A549 (cell line): ENCODE measurements at regions not wholly inside any gene's neighbourhood (a gene's known extent, or its start where the extent isn't known, plus 50 kb on each side); places are given as distances from the start of the nearest gene placed in this dataset.
"Not testable (repeated sequence)": the region's sequence is repeated elsewhere in the genome, so short reads cannot be mapped to it uniquely, and the experiment has no call there.

ENCODE experiments used
- ATAC-seq, 2 experiments: fragments of 200-7000 bp in 1 of 2; fragments of >200 bp in 1 of 2; cut with Nextera tagmentation in 1 of 2; cut with Tn5 transposase in 1 of 2; 3 replicates each; pipeline versions ENCODE4 v1.8.0 to v1.9.1; 2018 to 2020; ENCODE audit warnings: mild to moderate bottlenecking in 1 of 2, moderate library complexity in 1 of 2
- CTCF ChIA-PET: fragments of 300-600 bp; sonication (Branson Sonifier 250); formaldehyde crosslinking; extraction: SDS; loops from one replicate; lab custom pipeline; 2021; ENCODE audit warnings: antibody characterized with exemption, inconsistent platforms; lab: Yijun Ruan, JAX
- POLR2A ChIA-PET: fragments of 350-600 bp; formaldehyde crosslinking; extraction: SDS; loops from one replicate; lab custom pipeline; 2021; ENCODE audit warnings: antibody characterized with exemption, inconsistent platforms; lab: Yijun Ruan, JAX
- DNase-seq, 2 experiments: peaks; one replicate each; pipeline versions ENCODE4 v3.0.0 to v3.0.0-alpha.2; 2011 to 2016; ENCODE audit warnings: low read depth in 1 of 2, low spot score in 1 of 2
- FAIRE-seq: peaks from 2 replicates; lab custom pipeline; 2011; peaks lifted over from hg19 to GRCh38; lab: Jason Lieb, UNC
- H3K27ac ChIP-seq, 2 experiments: fragments of >200 bp; sonication (Bioruptor Twin); formaldehyde crosslinking; 3 replicates each; pipeline ENCODE4 v1.5.1; 2016 to 2017
- H3K4me1 ChIP-seq: fragments of >200 bp; sonication (Bioruptor Twin); formaldehyde crosslinking; 3 replicates; pipeline ENCODE4 v1.6.1; 2016
- H3K4me2 ChIP-seq: fragments of >200 bp; sonication (Bioruptor Twin); formaldehyde crosslinking; 3 replicates; pipeline ENCODE4 v1.6.1; 2016
- H3K4me3 ChIP-seq: fragments of >200 bp; sonication (Bioruptor Twin); formaldehyde crosslinking; 3 replicates; pipeline ENCODE4 v1.5.1; 2016
- H3K9me3 ChIP-seq: fragments of >200 bp; sonication (Bioruptor Twin); formaldehyde crosslinking; 3 replicates; pipeline ENCODE4 v1.6.1; 2016
- EHMT2 ChIP-seq: fragments of 200-600 bp; sonication (generic); IDR thresholded peaks from 2 replicates; pipeline ENCODE4 v1.6.1; 2016; ENCODE audit warnings: antibody characterized with exemption, low read depth, mild to moderate bottlenecking, moderate library complexity
- EP300 ChIP-seq, 2 experiments: fragments of >200 bp; sonication (Bioruptor Twin); formaldehyde crosslinking; IDR thresholded peaks; 2 replicates in 1 of 2; 3 replicates in 1 of 2; pipeline ENCODE4 v1.6.1; 2016 to 2017
- ESRRA ChIP-seq: fragments of 150-350 bp; IDR thresholded peaks from 2 replicates; pipeline ENCODE4 v1.6.1; 2014; ENCODE audit warnings: mild to moderate bottlenecking, low read length, borderline replicate concordance
- FOSL2 ChIP-seq, 2 experiments: fragments of 450-650 bp in 1 of 2; fragments of >200 bp in 1 of 2; sonication (Bioruptor Twin) in 1 of 2; formaldehyde crosslinking; IDR thresholded peaks; 2 replicates each; pipeline versions ENCODE4 v1.5.0 to v1.6.1; 2016 to 2020; ENCODE audit warnings: mild to moderate bottlenecking in 1 of 2, moderate library complexity in 1 of 2
- FOXS1 ChIP-seq: fragments of 250-450 bp; sonication (Bioruptor Pico); IDR thresholded peaks from 2 replicates; pipeline ENCODE4 v1.5.0; 2020; ENCODE audit warnings: mild to moderate bottlenecking, moderate library complexity
- JUN ChIP-seq, 2 experiments: fragments of >200 bp; sonication (Bioruptor Twin); formaldehyde crosslinking; IDR thresholded peaks; 2 replicates in 1 of 2; 3 replicates in 1 of 2; pipeline ENCODE4 v1.6.1; 2016 to 2017
- KDM1A ChIP-seq: fragments of 200-600 bp; sonication (generic); IDR thresholded peaks from 2 replicates; pipeline ENCODE4 v1.6.1; 2016; ENCODE audit warnings: low read depth, mild to moderate bottlenecking
- NPAS2 ChIP-seq: fragments of 250-450 bp; sonication (Bioruptor Pico); IDR thresholded peaks from 2 replicates; pipeline ENCODE4 v1.8.0; 2022; ENCODE audit warnings: mild to moderate bottlenecking, moderate library complexity, borderline replicate concordance
- NR3C1 ChIP-seq: fragments of >200 bp; sonication (Bioruptor Twin); formaldehyde crosslinking; IDR thresholded peaks from 3 replicates; pipeline ENCODE4 v1.6.1; 2017
- PHF8 ChIP-seq: fragments of 200-600 bp; sonication (generic); IDR thresholded peaks from 2 replicates; pipeline ENCODE4 v1.6.1; 2016; ENCODE audit warnings: low read depth, mild to moderate bottlenecking, antibody characterized with exemption, moderate library complexity, borderline replicate concordance
- POLR2A ChIP-seq: IDR thresholded peaks from 2 replicates; pipeline ENCODE4 v1.6.1; 2012; ENCODE audit warnings: mild to moderate bottlenecking, low read length
- POLR2AphosphoS2 ChIP-seq: conservative IDR thresholded peaks from 2 replicates; pipeline ENCODE4 v1.6.1; 2012; ENCODE audit warnings: low read length, improper control_type of control experiment, inconsistent platforms
- RCOR1 ChIP-seq: fragments of 150-350 bp; IDR thresholded peaks from 2 replicates; pipeline ENCODE4 v1.6.1; 2014; ENCODE audit warnings: antibody characterized with exemption, low read length, low read depth
- TP53 ChIP-seq: fragments of 250-450 bp; sonication (Bioruptor Pico); IDR thresholded peaks from 2 replicates; pipeline ENCODE4 v1.5.0; 2021; ENCODE audit warnings: mild to moderate bottlenecking, moderate library complexity
- ZSCAN20 ChIP-seq: fragments of 250-450 bp; sonication (Bioruptor Pico); IDR thresholded peaks from 2 replicates; pipeline ENCODE4 v1.8.0; 2022; ENCODE audit warnings: mild to moderate bottlenecking, moderate library complexity
- WGBS: methylation state at CpG from one replicate; pipeline ENCODE4 v1.1.6; 2017; ENCODE audit errors: missing lambda C conversion rate; 5-methylcytosine and 5-hydroxymethylcytosine counted together
- TF ChIP-seq, protein P1 (sequence below): fragments of >200 bp; sonication (Bioruptor Twin); formaldehyde crosslinking; IDR thresholded peaks from 3 replicates; pipeline ENCODE4 v1.5.1; 2016
- TF ChIP-seq, protein P2 (sequence below): IDR thresholded peaks from 2 replicates; pipeline ENCODE4 v1.6.1; 2012
- TF ChIP-seq, protein P3 (sequence below): fragments of >200 bp; sonication (Bioruptor Twin); formaldehyde crosslinking; IDR thresholded peaks from 2 replicates; pipeline ENCODE4 v1.6.1; 2016
- TF ChIP-seq, protein P4 (sequence below): fragments of 200-600 bp; sonication (generic); IDR thresholded peaks from 2 replicates; pipeline ENCODE4 v1.6.1; 2016; ENCODE audit warnings: antibody characterized with exemption, mild to moderate bottlenecking, moderate library complexity
- TF ChIP-seq, protein P5 (sequence below): fragments of 250-450 bp; sonication (Bioruptor Pico); IDR thresholded peaks from 2 replicates; pipeline ENCODE4 v1.5.0; 2020; ENCODE audit warnings: low read depth, mild to moderate bottlenecking, moderate library complexity

DNA sequence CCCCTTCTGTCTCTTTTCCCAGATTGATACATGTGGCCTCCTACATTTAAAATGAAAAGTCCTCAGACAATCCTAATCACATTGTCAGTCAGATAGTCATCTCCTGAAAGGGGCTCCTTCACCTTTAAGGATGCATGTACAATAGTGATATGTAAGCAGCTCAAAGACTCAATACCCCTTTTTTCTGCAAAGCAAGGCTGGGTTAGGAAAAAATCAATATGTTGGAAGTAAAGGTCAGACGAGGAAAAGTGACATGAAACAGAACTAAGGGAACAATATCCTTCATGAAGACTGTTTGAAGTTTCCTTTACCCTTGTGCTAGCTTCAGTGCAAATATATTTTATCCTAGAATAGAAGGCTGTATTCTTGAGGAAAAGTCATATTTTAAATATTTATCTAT is 539.3 kb downstream of the NR2F2 start (continued):
- TF ChIP-seq, protein P1, sequence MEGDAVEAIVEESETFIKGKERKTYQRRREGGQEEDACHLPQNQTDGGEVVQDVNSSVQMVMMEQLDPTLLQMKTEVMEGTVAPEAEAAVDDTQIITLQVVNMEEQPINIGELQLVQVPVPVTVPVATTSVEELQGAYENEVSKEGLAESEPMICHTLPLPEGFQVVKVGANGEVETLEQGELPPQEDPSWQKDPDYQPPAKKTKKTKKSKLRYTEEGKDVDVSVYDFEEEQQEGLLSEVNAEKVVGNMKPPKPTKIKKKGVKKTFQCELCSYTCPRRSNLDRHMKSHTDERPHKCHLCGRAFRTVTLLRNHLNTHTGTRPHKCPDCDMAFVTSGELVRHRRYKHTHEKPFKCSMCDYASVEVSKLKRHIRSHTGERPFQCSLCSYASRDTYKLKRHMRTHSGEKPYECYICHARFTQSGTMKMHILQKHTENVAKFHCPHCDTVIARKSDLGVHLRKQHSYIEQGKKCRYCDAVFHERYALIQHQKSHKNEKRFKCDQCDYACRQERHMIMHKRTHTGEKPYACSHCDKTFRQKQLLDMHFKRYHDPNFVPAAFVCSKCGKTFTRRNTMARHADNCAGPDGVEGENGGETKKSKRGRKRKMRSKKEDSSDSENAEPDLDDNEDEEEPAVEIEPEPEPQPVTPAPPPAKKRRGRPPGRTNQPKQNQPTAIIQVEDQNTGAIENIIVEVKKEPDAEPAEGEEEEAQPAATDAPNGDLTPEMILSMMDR = no peak
- no peak for TF ChIP-seq JUN (IDR thresholded peaks at IDR 0.05)
- TF ChIP-seq, protein P2, sequence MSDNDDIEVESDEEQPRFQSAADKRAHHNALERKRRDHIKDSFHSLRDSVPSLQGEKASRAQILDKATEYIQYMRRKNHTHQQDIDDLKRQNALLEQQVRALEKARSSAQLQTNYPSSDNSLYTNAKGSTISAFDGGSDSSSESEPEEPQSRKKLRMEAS = no peak

DNA sequence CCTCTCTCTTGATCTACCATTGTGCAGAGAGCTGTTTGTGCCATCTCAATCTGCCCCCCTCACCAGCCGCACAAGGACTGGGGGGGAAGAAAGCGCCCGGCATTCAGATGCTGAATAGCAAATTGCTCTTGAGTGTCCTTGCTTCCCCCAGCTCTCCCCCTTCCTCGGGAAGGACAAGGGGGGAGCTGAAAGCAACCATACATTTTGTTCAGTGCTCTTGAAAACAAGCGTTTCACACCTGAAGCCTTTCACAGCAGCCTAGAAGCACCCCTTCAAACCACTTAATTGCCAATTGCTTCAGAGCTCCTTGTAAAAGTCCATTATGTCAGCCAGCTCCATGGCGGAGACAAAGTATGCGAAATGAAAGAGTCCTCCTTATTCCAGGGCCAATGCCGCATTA is 540.1 kb downstream of the NR2F2 start:
- no peaks in the 10 kb centered on the region for H3K4me1 ChIP-seq
- H3K4me3 ChIP-seq = no peak overlapping the region
- DNase-seq (no peak), ATAC-seq (no peak), FAIRE-seq (no peak)
- H3K4me2 ChIP-seq = no peak overlapping the region
- POLR2A ChIA-PET = no interaction called here
- TF ChIP-seq EHMT2 (no peak), ESRRA (no peak), PHF8 (no peak), RCOR1 (no peak), FOXS1 (no peak), KDM1A (no peak), NPAS2 (CRISPR knock-in tag) (no peak), POLR2AphosphoS2 (no peak), ZSCAN20 (CRISPR knock-in tag) (no peak), FOSL2 (IDR thresholded peaks at IDR 0.05) (no peak), FOSL2 (CRISPR knock-in tag; IDR thresholded peaks at IDR 0.05) (no peak), POLR2A (no peak), NR3C1 (no peak), EP300 (IDR thresholded peaks at IDR 0.05) (no peak), TP53 (CRISPR knock-in tag) (no peak)
- TF ChIP-seq, protein P3, sequence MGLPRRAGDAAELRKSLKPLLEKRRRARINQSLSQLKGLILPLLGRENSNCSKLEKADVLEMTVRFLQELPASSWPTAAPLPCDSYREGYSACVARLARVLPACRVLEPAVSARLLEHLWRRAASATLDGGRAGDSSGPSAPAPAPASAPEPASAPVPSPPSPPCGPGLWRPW = no peak
- TF ChIP-seq, protein P4, sequence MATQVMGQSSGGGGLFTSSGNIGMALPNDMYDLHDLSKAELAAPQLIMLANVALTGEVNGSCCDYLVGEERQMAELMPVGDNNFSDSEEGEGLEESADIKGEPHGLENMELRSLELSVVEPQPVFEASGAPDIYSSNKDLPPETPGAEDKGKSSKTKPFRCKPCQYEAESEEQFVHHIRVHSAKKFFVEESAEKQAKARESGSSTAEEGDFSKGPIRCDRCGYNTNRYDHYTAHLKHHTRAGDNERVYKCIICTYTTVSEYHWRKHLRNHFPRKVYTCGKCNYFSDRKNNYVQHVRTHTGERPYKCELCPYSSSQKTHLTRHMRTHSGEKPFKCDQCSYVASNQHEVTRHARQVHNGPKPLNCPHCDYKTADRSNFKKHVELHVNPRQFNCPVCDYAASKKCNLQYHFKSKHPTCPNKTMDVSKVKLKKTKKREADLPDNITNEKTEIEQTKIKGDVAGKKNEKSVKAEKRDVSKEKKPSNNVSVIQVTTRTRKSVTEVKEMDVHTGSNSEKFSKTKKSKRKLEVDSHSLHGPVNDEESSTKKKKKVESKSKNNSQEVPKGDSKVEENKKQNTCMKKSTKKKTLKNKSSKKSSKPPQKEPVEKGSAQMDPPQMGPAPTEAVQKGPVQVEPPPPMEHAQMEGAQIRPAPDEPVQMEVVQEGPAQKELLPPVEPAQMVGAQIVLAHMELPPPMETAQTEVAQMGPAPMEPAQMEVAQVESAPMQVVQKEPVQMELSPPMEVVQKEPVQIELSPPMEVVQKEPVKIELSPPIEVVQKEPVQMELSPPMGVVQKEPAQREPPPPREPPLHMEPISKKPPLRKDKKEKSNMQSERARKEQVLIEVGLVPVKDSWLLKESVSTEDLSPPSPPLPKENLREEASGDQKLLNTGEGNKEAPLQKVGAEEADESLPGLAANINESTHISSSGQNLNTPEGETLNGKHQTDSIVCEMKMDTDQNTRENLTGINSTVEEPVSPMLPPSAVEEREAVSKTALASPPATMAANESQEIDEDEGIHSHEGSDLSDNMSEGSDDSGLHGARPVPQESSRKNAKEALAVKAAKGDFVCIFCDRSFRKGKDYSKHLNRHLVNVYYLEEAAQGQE = no peak
- TF ChIP-seq, protein P5, sequence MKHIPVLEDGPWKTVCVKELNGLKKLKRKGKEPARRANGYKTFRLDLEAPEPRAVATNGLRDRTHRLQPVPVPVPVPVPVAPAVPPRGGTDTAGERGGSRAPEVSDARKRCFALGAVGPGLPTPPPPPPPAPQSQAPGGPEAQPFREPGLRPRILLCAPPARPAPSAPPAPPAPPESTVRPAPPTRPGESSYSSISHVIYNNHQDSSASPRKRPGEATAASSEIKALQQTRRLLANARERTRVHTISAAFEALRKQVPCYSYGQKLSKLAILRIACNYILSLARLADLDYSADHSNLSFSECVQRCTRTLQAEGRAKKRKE = no peak
- 3% methylated on average over 8 of the region's 8 CpGs for WGBS
- CTCF ChIA-PET = interaction anchor here (1.0 kb wide), 1 partner anchor 364 kb away, joined by 3 read pairs; no protein-coding TSS in a partner anchor
- H3K27ac ChIP-seq = no peak overlapping the region
- no peaks in the 10 kb centered on the region for H3K9me3 ChIP-seq

DNA sequence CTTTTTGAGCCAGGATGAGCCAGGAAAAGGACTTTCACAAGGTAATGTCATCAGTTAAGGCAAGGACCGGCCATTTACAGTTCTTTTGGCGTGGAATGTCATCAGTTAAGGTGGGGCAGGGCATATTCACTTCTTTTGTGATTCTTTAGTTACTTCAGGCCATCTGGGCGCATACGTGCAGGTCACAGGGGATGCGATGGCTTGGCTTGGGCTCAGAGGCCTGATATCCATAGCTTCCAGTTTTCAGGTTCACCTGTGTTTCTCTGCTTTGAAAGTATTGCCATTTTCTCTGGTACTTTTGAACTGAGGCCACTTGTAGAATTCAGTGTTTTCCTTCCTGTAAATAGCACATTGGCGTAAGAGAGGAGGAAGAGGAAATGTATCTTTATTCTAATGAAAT is 546.9 kb downstream of the NR2F2 start:
- ATAC-seq, H3K4me3 ChIP-seq, POLR2A ChIA-PET, FAIRE-seq, H3K27ac ChIP-seq, CTCF ChIA-PET, H3K9me3 ChIP-seq, DNase-seq, H3K4me2 ChIP-seq, H3K4me1 ChIP-seq: not testable (repeated sequence)
- WGBS = 62% methylated on average over 6 of the region's 6 CpGs
